SK-N-MC (cell line): ENCODE measurements at regions not wholly inside any gene's neighbourhood (a gene's known extent, or its start where the extent isn't known, plus 50 kb on each side); places are given as distances from the start of the nearest gene placed in this dataset.

Source experiments
- DNase-seq: peaks from one replicate; pipeline ENCODE4 v3.0.0-alpha.2; 2011; ENCODE audit warnings: low read depth, low spot score
- H3K27ac ChIP-seq: fragments of 200-600 bp; sonication (generic); 2 replicates; pipeline ENCODE4 v1.5.1; 2016; ENCODE audit warnings: mixed run types
- H3K36me3 ChIP-seq: fragments of 200-600 bp; sonication (generic); 2 replicates; pipeline ENCODE4 v1.6.1; 2017; ENCODE audit warnings: antibody characterized with exemption, low read length, mixed read lengths; ENCODE audit not compliant: insufficient read depth
- H3K4me3 ChIP-seq: fragments of 200-600 bp; sonication (generic); 2 replicates; pipeline ENCODE4 v1.5.1; 2016
- H3K9ac ChIP-seq: fragments of 200-600 bp; sonication (generic); 2 replicates; pipeline ENCODE4 v1.8.0; 2017; ENCODE audit warnings: mixed run types, mixed read lengths; ENCODE audit not compliant: insufficient read length
- H3K9me3 ChIP-seq: fragments of 200-600 bp; sonication (generic); 2 replicates; pipeline ENCODE4 v1.6.1; 2017; ENCODE audit warnings: low read depth, mild to moderate bottlenecking, antibody characterized with exemption, low read length, moderate library complexity, mixed read lengths
- EZH2 ChIP-seq: fragments of 200-600 bp; sonication (generic); IDR thresholded peaks from one replicate; pipeline ENCODE4 v1.6.1; 2017; ENCODE audit warnings: antibody characterized with exemption
- FOXP2 ChIP-seq: optimal IDR thresholded peaks from 2 replicates; pipeline ENCODE3; 2011; ENCODE audit warnings: mild to moderate bottlenecking, moderate library complexity; ENCODE audit not compliant: insufficient read depth; ENCODE audit errors: extremely low read length, control extremely low read depth
- POLR2AphosphoS5 ChIP-seq: IDR thresholded peaks from 2 replicates; pipeline ENCODE4 v1.6.1; 2012; ENCODE audit warnings: mild to moderate bottlenecking, low read depth, low read length, borderline replicate concordance

DNA sequence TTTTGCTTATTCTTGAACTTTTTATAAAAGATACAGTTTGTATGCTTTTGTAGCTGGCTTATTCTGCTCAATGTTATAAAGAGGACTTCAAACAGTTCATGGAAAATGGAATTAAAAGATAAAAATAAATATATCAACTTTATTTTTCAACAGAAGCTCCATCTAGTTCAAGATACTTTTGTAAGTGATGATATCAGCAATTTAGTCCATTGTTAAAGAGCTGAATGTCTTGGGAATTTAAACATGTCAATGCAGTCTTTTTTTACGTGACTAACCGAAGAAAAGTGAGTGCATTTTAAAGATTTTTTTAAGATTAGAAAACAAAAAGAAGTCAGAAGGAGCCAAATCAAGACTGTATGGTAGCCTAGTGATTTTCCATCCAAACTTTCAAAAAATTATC lies 85.4 kb upstream of the CHST9 start:
- Histone ChIP-seq H3K36me3 (no peaks in the 10 kb centered on the region), H3K9me3 (no peaks in the 10 kb centered on the region), H3K27ac (no peak overlapping the region), H3K4me3 (no peak overlapping the region), H3K9ac (no peak overlapping the region)
- no peak for TF ChIP-seq POLR2AphosphoS5
- TF ChIP-seq EZH2, result no peak
- no peak for TF ChIP-seq FOXP2
- DNase-seq, result no peak

DNA sequence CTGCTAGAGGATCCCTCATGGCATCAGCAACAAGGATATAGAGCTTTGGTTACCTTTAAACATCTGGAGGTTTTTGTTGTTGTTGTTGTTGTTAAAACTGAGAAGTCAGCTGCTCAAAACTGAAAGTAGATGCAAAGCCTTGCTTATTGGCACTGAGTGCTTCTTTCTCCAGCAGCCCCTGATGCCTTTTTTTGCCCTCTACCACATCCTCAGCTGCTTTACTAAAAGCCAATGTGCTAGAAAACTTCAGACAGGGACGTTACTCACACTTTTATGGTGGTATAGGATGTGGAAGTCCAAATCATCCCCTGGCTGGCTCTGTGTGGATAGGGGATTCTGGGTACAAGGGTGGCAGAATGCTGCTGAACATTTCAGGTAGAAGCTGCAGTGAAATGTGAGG lies 78.3 kb upstream of the CHST9 start:
- Histone ChIP-seq H3K27ac (no peak overlapping the region), H3K36me3 (no peaks in the 10 kb centered on the region), H3K4me3 (no peak overlapping the region), H3K9ac (no peak overlapping the region), H3K9me3 (no peaks in the 10 kb centered on the region)
- no peak for TF ChIP-seq FOXP2
- TF ChIP-seq POLR2AphosphoS5, result no peak
- no peak for TF ChIP-seq EZH2
- no peak for DNase-seq

DNA sequence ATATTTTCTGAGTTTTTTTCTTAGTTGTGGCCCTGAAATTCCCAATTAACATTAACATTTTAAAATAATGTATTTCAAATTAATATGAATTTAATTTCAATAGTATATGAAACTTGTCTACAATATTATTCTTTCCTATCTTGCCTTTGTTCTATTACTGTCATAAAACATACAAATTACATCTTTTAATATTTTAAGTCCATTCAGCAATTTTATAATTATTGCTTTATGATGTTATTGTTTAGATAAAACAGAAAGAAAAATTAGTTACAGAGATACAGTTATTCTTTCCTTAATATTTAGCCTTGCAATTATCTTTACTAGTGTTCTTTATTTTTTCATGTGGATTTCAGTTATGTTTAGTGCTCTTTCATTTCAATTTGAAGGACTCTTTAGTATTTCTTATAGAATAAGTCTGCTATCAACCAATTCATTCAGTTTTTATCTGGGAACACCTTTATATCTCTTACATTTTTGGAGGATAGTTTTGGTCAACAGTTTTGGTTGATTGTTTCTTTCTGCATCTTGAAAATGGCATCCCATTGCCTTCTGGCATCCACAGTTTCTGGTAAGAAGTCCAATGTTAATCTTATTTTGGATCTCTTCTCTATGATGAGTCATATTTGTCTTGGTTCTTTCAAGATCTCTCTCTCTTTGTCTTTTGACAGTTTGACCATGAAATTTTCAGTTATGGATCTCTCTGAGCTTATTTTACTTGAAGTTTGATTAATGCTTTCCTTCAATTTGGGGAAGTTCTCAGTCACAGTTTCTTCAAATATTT lies 76.9 kb upstream of the CHST9 start:
- Histone ChIP-seq H3K27ac (no peak overlapping the region), H3K9me3 (no peaks in the 10 kb centered on the region), H3K9ac (no peak overlapping the region), H3K4me3 (no peak overlapping the region), H3K36me3 (no peaks in the 10 kb centered on the region)
- no peak for DNase-seq
- TF ChIP-seq FOXP2 (no peak), POLR2AphosphoS5 (no peak), EZH2 (no peak)

DNA sequence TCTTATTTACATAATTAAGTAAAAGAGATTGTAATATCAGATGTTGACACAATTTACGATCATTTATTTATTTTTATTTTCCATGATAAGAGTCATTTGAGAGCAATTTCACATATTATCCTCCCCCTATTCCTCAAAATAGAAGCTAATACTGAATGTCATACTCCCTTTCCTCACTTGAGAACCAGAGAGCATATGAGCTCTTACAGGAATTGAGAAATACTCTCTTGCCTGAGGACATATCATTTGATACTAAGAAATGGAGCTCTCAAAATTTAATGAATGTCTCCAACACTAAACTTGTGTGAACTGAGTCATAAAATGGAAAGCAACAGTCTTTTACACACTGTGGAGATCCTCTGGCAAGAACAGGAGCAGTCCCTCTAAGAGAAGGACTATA lies 68.5 kb upstream of the CHST9 start:
- H3K9ac ChIP-seq, result no peak overlapping the region

DNA sequence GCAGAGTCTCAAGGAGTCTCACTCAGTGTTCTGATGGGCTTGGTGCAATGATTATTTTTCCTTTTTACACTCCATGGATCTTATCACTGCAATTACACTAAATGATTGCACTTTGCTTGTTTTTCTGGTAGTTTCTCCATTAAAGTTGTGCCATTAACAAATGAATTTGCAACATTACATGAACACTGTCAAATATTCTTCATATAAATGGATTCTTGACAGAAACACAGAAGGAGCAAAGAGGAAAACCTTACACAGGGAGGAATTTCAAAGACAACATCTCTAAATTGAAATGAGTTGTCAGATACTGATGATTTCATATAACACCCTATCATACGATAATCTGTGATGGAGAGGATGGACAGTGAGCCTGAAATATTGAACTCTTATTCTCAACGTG lies 65.4 kb upstream of the CHST9 start:
- DNase-seq, result no peak
- Histone ChIP-seq H3K27ac (no peak overlapping the region), H3K9me3 (no peaks in the 10 kb centered on the region), H3K4me3 (no peak overlapping the region), H3K9ac (no peak overlapping the region), H3K36me3 (no peaks in the 10 kb centered on the region)
- TF ChIP-seq FOXP2 (no peak), POLR2AphosphoS5 (no peak), EZH2 (no peak)

More for the DNA sequence above, 68.5 kb upstream of the CHST9 start:
- no peak overlapping the region for H3K4me3 ChIP-seq
- no peaks in the 10 kb centered on the region for H3K36me3 ChIP-seq
- TF ChIP-seq FOXP2 (no peak), POLR2AphosphoS5 (no peak), EZH2 (no peak)
- DNase-seq, result no peak
- H3K27ac ChIP-seq, result no peak overlapping the region
- no peaks in the 10 kb centered on the region for H3K9me3 ChIP-seq

DNA sequence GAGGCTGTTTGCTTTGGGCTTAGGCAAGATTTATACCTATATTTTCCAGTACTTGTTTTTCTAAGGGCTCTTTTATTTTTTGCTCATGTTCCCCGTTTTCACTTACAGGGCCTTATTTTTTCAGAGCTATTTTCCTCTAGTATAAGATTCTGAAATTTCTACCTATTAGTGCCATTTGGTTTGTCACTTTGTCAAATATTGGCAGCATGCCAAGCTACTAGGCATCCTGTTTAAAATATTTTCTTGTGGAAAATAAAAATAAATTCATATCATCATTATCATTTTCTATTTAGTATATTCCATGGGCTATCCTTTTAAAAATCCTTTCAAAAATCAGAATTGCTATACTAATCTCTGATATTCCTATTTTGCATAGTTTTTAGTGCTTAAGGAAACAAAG lies 64.8 kb upstream of the CHST9 start:
- TF ChIP-seq EZH2 (no peak), POLR2AphosphoS5 (no peak), FOXP2 (no peak)
- H3K9me3 ChIP-seq, result no peaks in the 10 kb centered on the region

DNA sequence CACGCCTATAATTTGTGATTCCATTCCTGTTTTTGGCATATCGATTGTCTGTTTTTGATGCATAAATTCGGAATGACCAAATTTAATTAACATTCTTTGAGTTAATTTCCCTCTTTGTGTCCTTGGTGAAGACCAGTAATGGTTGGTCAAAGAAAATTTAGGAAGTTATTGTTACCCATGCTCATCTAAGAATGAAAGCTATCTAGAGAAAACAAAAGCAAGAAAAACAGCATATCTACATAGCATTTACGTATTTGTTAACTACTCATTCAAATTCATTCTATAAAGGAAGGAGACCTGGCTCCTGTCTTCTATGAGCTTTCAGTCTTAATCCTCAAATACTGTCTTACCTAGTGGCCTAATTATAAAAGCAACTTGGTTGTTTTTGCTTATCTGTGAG lies 59.2 kb upstream of the CHST9 start:
- no peak overlapping the region for H3K4me3 ChIP-seq
- H3K27ac ChIP-seq, result no peak overlapping the region
- TF ChIP-seq POLR2AphosphoS5 (no peak), EZH2 (no peak), FOXP2 (no peak)
- no peak for DNase-seq
- no peaks in the 10 kb centered on the region for H3K36me3 ChIP-seq
- no peaks in the 10 kb centered on the region for H3K9me3 ChIP-seq
- no peak overlapping the region for H3K9ac ChIP-seq

More for the DNA sequence above, 64.8 kb upstream of the CHST9 start:
- H3K4me3 ChIP-seq, result no peak overlapping the region
- no peak overlapping the region for H3K27ac ChIP-seq
- no peak for DNase-seq
- no peaks in the 10 kb centered on the region for H3K36me3 ChIP-seq
- H3K9ac ChIP-seq, result no peak overlapping the region

DNA sequence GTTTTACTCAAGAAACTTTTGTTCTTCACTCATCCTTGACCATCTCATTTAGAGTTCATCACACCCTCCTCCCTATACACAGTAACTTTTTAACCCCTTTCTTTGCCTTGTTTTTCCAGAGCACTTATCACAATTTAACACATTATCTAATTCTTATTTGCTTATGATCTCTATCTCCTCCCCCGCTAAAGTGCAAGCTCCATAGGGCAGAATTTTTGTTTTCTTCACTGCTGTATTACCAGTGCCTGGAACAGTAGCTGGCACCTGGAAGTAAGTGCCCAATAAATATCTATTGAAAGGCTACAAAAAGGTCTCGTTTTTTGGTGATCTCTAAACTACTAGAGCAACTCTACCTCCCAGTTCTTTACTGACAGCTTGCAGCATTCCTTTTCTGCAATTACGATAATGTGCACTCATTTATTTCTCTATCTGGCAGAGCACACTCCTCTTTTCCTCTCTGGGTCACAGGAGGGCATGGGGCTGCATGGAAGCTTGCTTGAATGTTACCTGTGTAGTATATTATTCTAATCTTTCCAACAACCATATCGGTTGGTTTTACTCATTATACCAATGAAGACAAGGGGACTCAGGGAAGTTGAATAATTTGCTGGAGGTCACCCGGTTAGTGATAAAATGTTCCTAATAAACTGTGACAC lies 57.4 kb upstream of the CHST9 start:
- no peaks in the 10 kb centered on the region for H3K9me3 ChIP-seq
- no peak for DNase-seq
- no peak overlapping the region for H3K9ac ChIP-seq
- no peak overlapping the region for H3K27ac ChIP-seq
- TF ChIP-seq FOXP2 (no peak), EZH2 (no peak), POLR2AphosphoS5 (no peak)
- H3K4me3 ChIP-seq, result no peak overlapping the region
- H3K36me3 ChIP-seq, result no peaks in the 10 kb centered on the region
